ENCODE measurements at regions not wholly inside any gene's neighbourhood (a gene's known extent, or its start where the extent isn't known, plus 50 kb on each side); places are given as distances from the start of the nearest gene placed in this dataset.

- no peak overlapping the region for H3K27ac ChIP-seq
- TF ChIP-seq, protein P1, sequence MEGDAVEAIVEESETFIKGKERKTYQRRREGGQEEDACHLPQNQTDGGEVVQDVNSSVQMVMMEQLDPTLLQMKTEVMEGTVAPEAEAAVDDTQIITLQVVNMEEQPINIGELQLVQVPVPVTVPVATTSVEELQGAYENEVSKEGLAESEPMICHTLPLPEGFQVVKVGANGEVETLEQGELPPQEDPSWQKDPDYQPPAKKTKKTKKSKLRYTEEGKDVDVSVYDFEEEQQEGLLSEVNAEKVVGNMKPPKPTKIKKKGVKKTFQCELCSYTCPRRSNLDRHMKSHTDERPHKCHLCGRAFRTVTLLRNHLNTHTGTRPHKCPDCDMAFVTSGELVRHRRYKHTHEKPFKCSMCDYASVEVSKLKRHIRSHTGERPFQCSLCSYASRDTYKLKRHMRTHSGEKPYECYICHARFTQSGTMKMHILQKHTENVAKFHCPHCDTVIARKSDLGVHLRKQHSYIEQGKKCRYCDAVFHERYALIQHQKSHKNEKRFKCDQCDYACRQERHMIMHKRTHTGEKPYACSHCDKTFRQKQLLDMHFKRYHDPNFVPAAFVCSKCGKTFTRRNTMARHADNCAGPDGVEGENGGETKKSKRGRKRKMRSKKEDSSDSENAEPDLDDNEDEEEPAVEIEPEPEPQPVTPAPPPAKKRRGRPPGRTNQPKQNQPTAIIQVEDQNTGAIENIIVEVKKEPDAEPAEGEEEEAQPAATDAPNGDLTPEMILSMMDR (conservative IDR thresholded peaks at IDR 0.05), result no peak
Measured at GRCh38 chr22:47601666-47602065, 839.2 kb downstream of the TBC1D22A start.

DNA sequence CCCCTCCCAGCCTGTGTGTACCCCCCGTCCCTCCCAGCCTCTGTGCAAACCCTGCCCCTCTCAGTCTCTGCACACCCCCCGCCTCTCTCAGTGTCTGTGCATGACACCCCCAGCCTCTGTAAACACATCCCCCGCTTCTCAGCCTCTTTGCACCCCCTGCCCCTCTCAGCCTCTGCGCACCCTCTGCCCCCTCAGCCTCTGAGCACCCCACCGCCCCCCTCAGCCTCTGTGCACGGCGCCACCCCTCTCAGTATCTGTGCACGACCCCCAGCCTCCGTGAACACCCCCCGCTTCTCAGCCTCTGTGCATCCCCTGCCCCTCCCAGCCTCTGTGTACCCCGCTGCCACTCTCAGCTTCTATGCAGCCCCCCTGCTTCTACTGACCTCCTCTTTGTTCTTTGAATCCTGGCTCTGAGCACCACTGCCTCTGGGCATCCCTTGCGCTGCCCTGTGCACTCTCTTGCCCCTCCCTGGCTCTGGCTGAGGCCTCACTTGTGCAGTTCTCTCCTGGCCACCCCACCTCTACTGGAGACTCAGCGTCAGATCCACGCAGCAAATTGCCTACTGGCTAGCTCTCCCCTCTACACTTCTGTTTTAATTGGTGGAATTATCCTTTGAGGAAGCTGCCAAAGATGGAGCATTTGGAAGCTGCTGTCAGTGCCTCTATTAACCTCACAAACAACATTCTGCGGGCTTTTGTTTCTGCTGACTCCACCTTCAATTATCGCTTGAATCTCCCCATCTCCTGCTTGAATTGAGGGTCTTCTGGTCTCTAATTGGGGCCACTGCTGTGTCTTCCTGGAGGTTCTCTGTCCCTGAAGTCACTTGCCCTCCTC, 838.6 kb downstream of the TBC1D22A start:
- TF ChIP-seq, protein P1 (conservative IDR thresholded peaks at IDR 0.05), result no peak
- no peak overlapping the region for H3K27ac ChIP-seq

DNA sequence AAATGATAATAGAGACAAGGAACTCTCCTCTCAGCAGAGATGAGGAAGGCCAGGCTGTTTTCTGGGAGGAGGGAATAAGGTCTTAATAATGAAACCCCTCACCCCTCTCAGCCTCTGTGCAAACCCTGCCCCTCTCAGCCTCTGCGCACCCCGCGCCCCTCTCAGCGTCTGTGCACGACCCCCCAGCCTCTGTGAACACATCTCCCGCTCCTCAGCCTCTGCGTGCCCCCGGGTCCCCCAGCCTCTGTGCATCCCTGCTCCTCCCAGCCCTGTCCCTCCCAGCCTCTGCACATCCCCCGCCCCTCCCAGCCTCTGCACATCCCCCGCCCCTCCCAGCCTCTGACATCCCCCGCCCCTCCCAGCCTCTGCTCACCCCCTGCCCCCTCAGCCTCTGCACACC, 837.8 kb downstream of the TBC1D22A start:
- no peak overlapping the region for H3K27ac ChIP-seq
- TF ChIP-seq, protein P1 (conservative IDR thresholded peaks at IDR 0.05), result no peak

- H3K27ac ChIP-seq, result no peak overlapping the region
- TF ChIP-seq, protein P1 (conservative IDR thresholded peaks at IDR 0.05), result no peak
Measured at GRCh38 chr22:47599753-47600152, 837.3 kb downstream of the TBC1D22A start.

DNA sequence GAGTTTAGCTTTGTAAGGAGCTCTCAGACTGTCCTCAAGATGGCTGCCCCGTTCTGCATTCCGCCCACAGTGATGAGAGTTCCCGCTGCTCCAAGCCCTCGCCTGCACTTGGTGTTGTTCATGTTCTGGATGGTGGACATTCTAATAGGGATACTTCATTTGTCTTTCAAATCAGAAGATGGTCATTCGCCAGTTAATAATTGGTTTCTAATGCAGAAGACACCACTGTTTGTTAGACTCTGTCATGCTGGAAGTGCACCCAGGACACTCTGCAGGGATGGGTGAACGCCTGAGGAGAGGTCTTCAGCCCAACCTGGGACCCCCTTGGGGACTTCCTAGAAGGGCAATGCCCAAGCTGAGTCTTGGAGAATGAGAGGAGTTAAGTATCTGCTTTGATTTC, 836.4 kb downstream of the TBC1D22A start:
- TF ChIP-seq, protein P1 (conservative IDR thresholded peaks at IDR 0.05), result no peak
- H3K27ac ChIP-seq, result no peak overlapping the region

- H3K27ac ChIP-seq, result no peak overlapping the region
- TF ChIP-seq, protein P1 (conservative IDR thresholded peaks at IDR 0.05), result no peak
Measured at GRCh38 chr22:47597041-47597440, 834.6 kb downstream of the TBC1D22A start.

- H3K27ac ChIP-seq, result no peak overlapping the region
- TF ChIP-seq, protein P1 (conservative IDR thresholded peaks at IDR 0.05), result no peak
Measured at GRCh38 chr22:47596176-47596690, 833.8 kb downstream of the TBC1D22A start.

Measured in VCaP (cell line).